Keratinocyte (primary cell): ENCODE measurements at regions not wholly inside any gene's neighbourhood (a gene's known extent, or its start where the extent isn't known, plus 50 kb on each side); places are given as distances from the start of the nearest gene placed in this dataset.

ENCODE experiments used
- DNase-seq: peaks from one replicate; pipeline ENCODE4 v3.0.0-alpha.2; 2011; ENCODE audit warnings: low read depth, missing footprints, low spot score
- FAIRE-seq: peaks from 2 replicates; lab custom pipeline; 2011; peaks lifted over from hg19 to GRCh38; lab: Jason Lieb, UNC
- H2AFZ ChIP-seq: 2 replicates; pipeline ENCODE4 v1.6.0; 2012; ENCODE audit warnings: low read length, control low read depth, inconsistent platforms; ENCODE audit not compliant: control insufficient read depth
- H3K27ac ChIP-seq: 2 replicates; pipeline ENCODE4 v1.5.1; 2011; ENCODE audit warnings: low read length; ENCODE audit not compliant: control insufficient read depth, insufficient read depth
- H3K27me3 ChIP-seq: 3 replicates; pipeline ENCODE4 v1.6.0; 2011; ENCODE audit warnings: low read length; ENCODE audit not compliant: control insufficient read depth, insufficient read depth; ENCODE audit errors: extremely low read depth
- H3K36me3 ChIP-seq, 2 experiments: 2 replicates in 1 of 2; 3 replicates in 1 of 2; pipeline ENCODE4 v1.5.1; 2011; ENCODE audit warnings: low read length in 2 of 2, mild to moderate bottlenecking in 1 of 2; ENCODE audit not compliant: control insufficient read depth in 2 of 2, insufficient read depth in 2 of 2; ENCODE audit errors: extremely low read depth in 1 of 2
- H3K4me1 ChIP-seq: 3 replicates; pipeline ENCODE4 v1.5.1; 2011; ENCODE audit warnings: low read length; ENCODE audit not compliant: control insufficient read depth, insufficient read depth; ENCODE audit errors: extremely low read depth
- H3K4me2 ChIP-seq: 3 replicates; pipeline ENCODE4 v1.6.0; 2011; ENCODE audit warnings: low read depth, low read length; ENCODE audit not compliant: control insufficient read depth, insufficient read depth; ENCODE audit errors: extremely low read depth
- H3K4me3 ChIP-seq, 3 experiments: fragments of 200-600 bp in 1 of 3; sonication (generic) in 1 of 3; 2 replicates in 2 of 3; 3 replicates in 1 of 3; pipeline ENCODE4 v1.5.1; 2011 to 2016; ENCODE audit warnings: low read length in 3 of 3, mild to moderate bottlenecking in 3 of 3, control low read depth in 2 of 3, inconsistent platforms in 1 of 3, low read depth in 1 of 3, mixed read lengths in 1 of 3, mixed run types in 1 of 3, moderate library complexity in 1 of 3; ENCODE audit not compliant: control insufficient read depth in 2 of 3, insufficient read depth in 2 of 3; ENCODE audit errors: extremely low read depth in 1 of 3
- H3K79me2 ChIP-seq: 2 replicates; pipeline ENCODE4 v1.6.0; 2012; ENCODE audit warnings: low read length; ENCODE audit not compliant: control insufficient read depth, insufficient read depth
- H3K9ac ChIP-seq: 3 replicates; pipeline ENCODE4 v1.6.0; 2011; ENCODE audit warnings: low read length; ENCODE audit not compliant: control insufficient read depth, insufficient read depth; ENCODE audit errors: extremely low read depth
- H3K9me1 ChIP-seq: 3 replicates; pipeline ENCODE4 v1.6.0; 2011; ENCODE audit warnings: low read length; ENCODE audit not compliant: control insufficient read depth, insufficient read depth; ENCODE audit errors: extremely low read depth
- H3K9me3 ChIP-seq: 2 replicates; pipeline ENCODE4 v1.5.1; 2012; ENCODE audit warnings: low read depth, low read length; ENCODE audit not compliant: control insufficient read depth
- H4K20me1 ChIP-seq: 3 replicates; pipeline ENCODE4 v1.6.0; 2011; ENCODE audit warnings: low read length; ENCODE audit not compliant: control insufficient read depth, insufficient read depth; ENCODE audit errors: extremely low read depth
- EZH2 ChIP-seq: IDR thresholded peaks from one replicate; pipeline ENCODE4 v1.6.1; 2012; ENCODE audit warnings: inconsistent platforms, mild to moderate bottlenecking, low read length, moderate library complexity
- dilution Hi-C: fragments of 300-500 bp; cut with MboI; formaldehyde crosslinking; loops from one replicate; pipeline ENCODE4 v1.7.0; 2020; ENCODE audit warnings: low sequenced_read_pairs; ENCODE audit not compliant: extremely low pct_ligation_motif_present
- TF ChIP-seq, protein P1 (sequence below), 3 experiments: IDR thresholded peaks in 1 of 3; conservative IDR thresholded peaks in 1 of 3; optimal IDR thresholded peaks in 1 of 3; 2 replicates in 2 of 3; 3 replicates in 1 of 3; pipeline versions ENCODE3 to v1.5.1; 2011; ENCODE audit warnings: low read length in 3 of 3, mild to moderate bottlenecking in 3 of 3, moderate library complexity in 2 of 3, control low read depth in 1 of 3, inconsistent platforms in 1 of 3; ENCODE audit not compliant: insufficient read depth in 2 of 3; ENCODE audit errors: extremely low read depth in 1 of 3

DNA sequence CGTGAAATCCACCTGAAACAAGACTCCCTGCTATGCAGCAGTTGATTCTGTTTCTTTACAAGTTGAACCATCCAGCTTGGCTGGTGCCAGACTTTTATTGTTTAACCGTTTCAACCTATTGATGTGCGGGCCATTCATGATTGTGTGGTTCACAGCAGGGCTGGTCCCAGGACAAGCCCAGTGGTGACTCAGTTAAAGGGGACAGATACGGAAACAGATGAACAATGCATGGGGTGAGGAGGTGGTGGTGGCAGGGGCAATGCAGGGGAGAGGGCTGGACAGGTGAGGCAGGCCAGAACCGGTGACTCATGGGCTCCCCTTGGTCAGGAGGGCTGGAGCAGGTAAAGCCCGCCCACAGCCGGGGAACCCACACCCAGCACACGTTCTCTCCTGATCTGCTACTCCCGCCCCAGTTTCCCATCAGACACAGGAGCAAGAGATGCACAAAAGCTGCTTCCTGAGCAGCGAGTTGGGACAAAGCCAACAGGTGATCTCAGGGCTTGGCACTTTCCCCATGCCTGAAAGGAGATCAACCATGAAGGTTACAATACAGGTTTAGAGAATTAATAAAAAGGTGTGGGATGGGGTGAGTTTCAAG is 232.2 kb downstream of the LY86 start:
- H3K36me3 ChIP-seq = no peaks in the 10 kb centered on the region
- peak overlapping the region; percentile 71 for H3K27ac ChIP-seq
- no peaks in the 10 kb centered on the region for H3K9me1 ChIP-seq
- TF ChIP-seq EZH2 = no peak
- TF ChIP-seq, protein P1, sequence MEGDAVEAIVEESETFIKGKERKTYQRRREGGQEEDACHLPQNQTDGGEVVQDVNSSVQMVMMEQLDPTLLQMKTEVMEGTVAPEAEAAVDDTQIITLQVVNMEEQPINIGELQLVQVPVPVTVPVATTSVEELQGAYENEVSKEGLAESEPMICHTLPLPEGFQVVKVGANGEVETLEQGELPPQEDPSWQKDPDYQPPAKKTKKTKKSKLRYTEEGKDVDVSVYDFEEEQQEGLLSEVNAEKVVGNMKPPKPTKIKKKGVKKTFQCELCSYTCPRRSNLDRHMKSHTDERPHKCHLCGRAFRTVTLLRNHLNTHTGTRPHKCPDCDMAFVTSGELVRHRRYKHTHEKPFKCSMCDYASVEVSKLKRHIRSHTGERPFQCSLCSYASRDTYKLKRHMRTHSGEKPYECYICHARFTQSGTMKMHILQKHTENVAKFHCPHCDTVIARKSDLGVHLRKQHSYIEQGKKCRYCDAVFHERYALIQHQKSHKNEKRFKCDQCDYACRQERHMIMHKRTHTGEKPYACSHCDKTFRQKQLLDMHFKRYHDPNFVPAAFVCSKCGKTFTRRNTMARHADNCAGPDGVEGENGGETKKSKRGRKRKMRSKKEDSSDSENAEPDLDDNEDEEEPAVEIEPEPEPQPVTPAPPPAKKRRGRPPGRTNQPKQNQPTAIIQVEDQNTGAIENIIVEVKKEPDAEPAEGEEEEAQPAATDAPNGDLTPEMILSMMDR (optimal IDR thresholded peaks at IDR 0.05 in 1 of 3, IDR thresholded peaks at IDR 0.05 in 1 of 3, conservative IDR thresholded peaks at IDR 0.05 in 1 of 3; ENCODE audit: extremely low read depth in 1 of 3, insufficient read depth in 2 of 3, low read length in 3 of 3) = no peak
- peak; percentile 82 for DNase-seq
- H2AFZ ChIP-seq = peak overlapping the region; percentile 86
- H3K4me2 ChIP-seq = peak overlapping the region; percentile 61
- dilution Hi-C loops = no loop called here
- no peaks in the 10 kb centered on the region for H4K20me1 ChIP-seq
- no peaks in the 10 kb centered on the region for H3K27me3 ChIP-seq
- no peak overlapping the region for H3K4me3 ChIP-seq
- H3K9me3 ChIP-seq = no peaks in the 10 kb centered on the region
- peak; percentile 85 for FAIRE-seq
- peak overlapping the region; percentile 51 for H3K9ac ChIP-seq
- H3K4me1 ChIP-seq = peaks cover 29% of the 10 kb centered on the region
- H3K79me2 ChIP-seq = no peaks in the 10 kb centered on the region

DNA sequence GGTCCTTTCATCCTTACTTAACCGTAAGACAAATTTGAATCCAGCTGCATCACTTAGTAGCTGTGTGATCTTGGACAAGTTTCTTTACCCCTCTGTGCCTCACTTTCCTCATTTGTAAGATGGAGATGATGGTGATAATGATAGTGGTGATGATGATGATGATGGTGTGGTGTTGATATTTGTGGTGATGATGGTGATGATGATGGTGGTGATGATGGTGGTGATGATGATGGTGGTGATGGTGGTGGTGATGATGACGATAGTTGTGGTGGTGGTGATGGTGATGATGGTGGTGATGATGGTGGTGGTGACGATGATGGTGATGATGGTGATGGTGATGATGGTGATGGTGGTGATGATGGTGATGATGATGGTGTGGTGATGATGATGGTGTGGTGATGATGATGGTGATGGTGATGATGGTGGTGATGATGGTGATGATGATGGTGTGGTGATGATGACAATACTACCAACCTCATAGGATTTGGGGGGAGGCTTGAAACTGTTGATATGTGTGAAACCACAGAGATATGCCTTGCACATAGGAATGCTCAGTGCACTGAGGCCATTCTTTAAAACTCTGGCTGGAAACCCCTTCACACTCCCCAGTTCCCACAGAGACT is 233.2 kb downstream of the LY86 start:
- dilution Hi-C loops = no loop called here

More for the DNA sequence above, 233.2 kb downstream of the LY86 start:
- Histone ChIP-seq H3K36me3 (no peaks in the 10 kb centered on the region), H3K9me1 (no peaks in the 10 kb centered on the region), H3K27ac (peak overlapping the region; percentile 71), H3K79me2 (no peaks in the 10 kb centered on the region), H3K9me3 (no peaks in the 10 kb centered on the region), H3K4me3 (no peak overlapping the region), H4K20me1 (no peaks in the 10 kb centered on the region), H2AFZ (no peak overlapping the region), H3K9ac (no peak overlapping the region), H3K4me2 (peak overlapping the region; percentile 61), H3K4me1 (peaks cover 39% of the 10 kb centered on the region), H3K27me3 (no peaks in the 10 kb centered on the region)
- TF ChIP-seq EZH2 = no peak
- TF ChIP-seq, protein P1 (optimal IDR thresholded peaks at IDR 0.05 in 1 of 3, IDR thresholded peaks at IDR 0.05 in 1 of 3, conservative IDR thresholded peaks at IDR 0.05 in 1 of 3; ENCODE audit: extremely low read depth in 1 of 3, insufficient read depth in 2 of 3, low read length in 3 of 3) = no peak
- FAIRE-seq (no peak), DNase-seq (no peak)
